Stimulated activated CD4-positive, alpha-beta T cell treated with anti-CD3 and anti-CD28 coated beads, Interleukin-4, amount 100 ng/mL, for 4 hours (primary cell): ENCODE measurements at regions not wholly inside any gene's neighbourhood (a gene's known extent, or its start where the extent isn't known, plus 50 kb on each side); places are given as distances from the start of the nearest gene placed in this dataset.

Experiments
- DNase-seq, 2 experiments: peaks; one replicate each; pipeline ENCODE4 v3.0.0-alpha.2; 2020

DNA sequence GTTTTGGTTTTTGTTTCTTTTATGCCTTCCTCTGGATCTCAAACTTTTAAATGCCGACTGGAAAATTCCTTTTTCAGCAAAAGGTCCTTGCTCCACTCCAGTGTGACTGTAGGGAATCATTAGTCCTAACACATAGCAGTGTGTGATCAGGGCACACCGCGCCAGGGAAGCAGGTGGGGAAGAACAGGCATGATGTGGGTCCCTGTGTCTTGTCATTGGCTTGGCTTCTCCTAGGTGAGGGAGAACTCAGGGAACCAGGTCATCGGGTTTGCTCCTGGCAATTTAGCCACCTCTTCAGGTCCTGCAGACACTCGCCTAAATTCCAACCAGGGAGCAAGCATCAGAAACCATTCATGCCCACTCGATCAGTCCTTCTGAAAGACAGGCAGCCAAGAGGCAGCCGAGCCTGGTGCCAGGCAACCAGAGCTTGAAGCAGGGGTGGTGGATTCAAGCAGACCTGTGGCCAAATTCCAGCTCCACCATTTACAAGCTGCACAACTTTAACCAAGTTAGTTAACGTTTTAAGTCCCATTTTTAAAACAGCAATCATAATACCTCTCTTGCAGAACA is 514.2 kb downstream of the BNC2 start:
- no peak for DNase-seq

DNA sequence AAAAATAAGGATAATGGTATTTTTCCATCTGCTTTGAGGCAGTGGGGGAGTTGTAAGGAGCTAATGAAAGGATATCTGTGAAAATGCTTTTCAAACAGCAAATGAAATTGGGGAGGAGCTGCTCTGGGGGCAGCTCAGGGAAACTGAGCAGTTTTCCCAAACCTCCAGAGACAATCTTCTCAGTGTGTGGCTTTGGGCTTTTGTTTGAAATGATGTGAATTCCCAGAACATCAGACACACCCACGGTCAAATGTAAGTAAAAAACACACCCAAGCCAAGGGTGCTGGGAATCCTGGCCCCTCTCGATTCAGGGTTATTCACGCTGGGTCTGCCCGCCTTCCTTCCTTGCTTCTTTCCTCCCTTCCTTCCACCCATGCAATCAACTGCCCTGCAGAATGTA is 512.6 kb downstream of the BNC2 start:
- DNase-seq = no peak

DNA sequence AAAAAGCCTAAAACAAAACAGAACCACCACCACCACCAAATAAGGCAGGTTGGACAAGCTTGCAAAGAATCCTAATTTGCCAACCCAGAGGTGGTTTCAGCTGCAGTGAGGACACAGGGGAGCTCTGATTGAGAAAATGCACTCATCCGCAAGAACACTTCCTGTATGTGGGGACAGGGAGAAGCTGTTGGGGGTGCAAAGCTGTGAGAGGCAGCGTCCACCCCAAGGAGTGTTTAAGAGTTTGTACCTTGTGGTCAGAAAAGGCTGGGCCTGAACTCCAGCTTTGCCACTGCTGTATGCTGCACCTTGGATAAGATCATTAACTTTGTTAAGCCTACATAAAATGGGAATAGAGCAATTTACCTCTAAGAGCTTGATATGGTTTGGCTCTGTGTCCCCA is 511.7 kb downstream of the BNC2 start:
- DNase-seq = no peak
